Endothelial cell of umbilical vein (primary cell): ENCODE measurements at regions not wholly inside any gene's neighbourhood (a gene's known extent, or its start where the extent isn't known, plus 50 kb on each side); places are given as distances from the start of the nearest gene placed in this dataset.

Experiments used
- BruUV-seq: library from RNA; stranded (reverse); fragments of 400-500 nt; replicated peaks from 2 replicates; lab custom pipeline; 2021; lab: Mats Ljungman, UMichigan
- CTCF ChIA-PET: fragments of 300-600, 350-600 bp; sonication (Branson Sonifier 250); formaldehyde crosslinking; loops from one replicate; lab custom pipeline; 2021; ENCODE audit warnings: antibody characterized with exemption, inconsistent platforms; lab: Charles Lee
- POLR2A ChIA-PET: fragments of 300-600, 350-600 bp; sonication (Branson Sonifier 250); formaldehyde crosslinking; loops from one replicate; lab custom pipeline; 2021; ENCODE audit warnings: antibody characterized with exemption, inconsistent platforms; lab: Charles Lee
- DNase-seq: peaks from one replicate; pipeline ENCODE4 v3.0.0-alpha.2; 2011; ENCODE audit warnings: low read depth, low spot score
- FAIRE-seq: peaks from 2 replicates; lab custom pipeline; 2011; peaks lifted over from hg19 to GRCh38; lab: Jason Lieb, UNC
- H2AFZ ChIP-seq: 2 replicates; pipeline ENCODE4 v1.6.0; 2012; ENCODE audit warnings: low read depth, low read length, control low read depth, inconsistent platforms
- H3K27ac ChIP-seq: 2 replicates; pipeline ENCODE4 v1.5.1; 2011; ENCODE audit warnings: low read depth, mild to moderate bottlenecking, control low read depth, low read length, moderate library complexity; ENCODE audit not compliant: insufficient read depth
- H3K27me3 ChIP-seq, 2 experiments: 2 replicates each; pipeline versions ENCODE4 v1.6.0 to v1.6.1; 2011; ENCODE audit warnings: low read length in 2 of 2, mixed read lengths in 1 of 2; ENCODE audit not compliant: control insufficient read depth in 2 of 2, insufficient read depth in 2 of 2
- H3K36me3 ChIP-seq, 2 experiments: 2 replicates in 1 of 2; 3 replicates in 1 of 2; pipeline ENCODE4 v1.5.1; 2011; ENCODE audit warnings: low read length in 2 of 2, mild to moderate bottlenecking in 1 of 2, moderate library complexity in 1 of 2; ENCODE audit not compliant: control insufficient read depth in 2 of 2, insufficient read depth in 2 of 2; ENCODE audit errors: extremely low read depth in 1 of 2
- H3K4me1 ChIP-seq: 3 replicates; pipeline ENCODE4 v1.5.1; 2011; ENCODE audit warnings: mild to moderate bottlenecking, low read length; ENCODE audit not compliant: control insufficient read depth, insufficient read depth; ENCODE audit errors: extremely low read depth
- H3K4me2 ChIP-seq: 2 replicates; pipeline ENCODE4 v1.6.1; 2011; ENCODE audit warnings: low read length, control low read depth, mixed read lengths; ENCODE audit not compliant: insufficient read depth
- H3K4me3 ChIP-seq, 3 experiments: fragments of 200-600 bp in 1 of 3; sonication (generic), shearing (Covaris generic) in 1 of 3; replicated peaks in 1 of 3; 2 replicates each; pipeline ENCODE4 v1.5.1; 2011 to 2016; ENCODE audit warnings: control low read depth in 3 of 3, low read length in 3 of 3, mild to moderate bottlenecking in 2 of 3, inconsistent platforms in 1 of 3, low read depth in 1 of 3, moderate library complexity in 1 of 3; ENCODE audit not compliant: insufficient read depth in 1 of 3
- H3K79me2 ChIP-seq: 2 replicates; pipeline ENCODE4 v1.6.0; 2012; ENCODE audit warnings: low read length, inconsistent platforms; ENCODE audit not compliant: control insufficient read depth, insufficient read depth
- H3K9ac ChIP-seq: replicated peaks from 2 replicates; pipeline ENCODE3; 2011; ENCODE audit warnings: low read length, control low read depth; ENCODE audit not compliant: insufficient read depth; ENCODE audit errors: extremely low read depth
- H3K9me1 ChIP-seq: replicated peaks from 3 replicates; pipeline ENCODE4 v1.6.0; 2011; ENCODE audit warnings: mild to moderate bottlenecking, low read length; ENCODE audit not compliant: control insufficient read depth, insufficient read depth; ENCODE audit errors: extremely low read depth
- H3K9me3 ChIP-seq: replicated peaks from 2 replicates; pipeline ENCODE4 v1.5.1; 2012; ENCODE audit warnings: low read length, inconsistent platforms; ENCODE audit not compliant: control insufficient read depth, insufficient read depth
- H4K20me1 ChIP-seq: replicated peaks from 2 replicates; pipeline ENCODE3; 2011; ENCODE audit warnings: mild to moderate bottlenecking, low read length; ENCODE audit not compliant: control insufficient read depth, insufficient read depth; ENCODE audit errors: extremely low read depth
- CTCF ChIP-seq, 2 donors: IDR thresholded peaks; 1 replicate in 1 of 2; 2 replicates in 1 of 2; pipeline ENCODE4 v1.5.1; 2011; ENCODE audit warnings: low read length in 2 of 2, mild to moderate bottlenecking in 2 of 2, moderate library complexity in 2 of 2, control low read depth in 1 of 2, inconsistent platforms in 1 of 2, low read depth in 1 of 2; ENCODE audit not compliant: insufficient read depth in 1 of 2; ENCODE audit errors: extremely low read depth in 1 of 2
- EZH2 ChIP-seq: IDR thresholded peaks from 2 replicates; pipeline ENCODE4 v1.6.1; 2012; ENCODE audit warnings: borderline replicate concordance, low read depth, mild to moderate bottlenecking, moderate library complexity, low read length, inconsistent platforms; ENCODE audit not compliant: severe bottlenecking
- FOS ChIP-seq: IDR thresholded peaks from 2 replicates; pipeline ENCODE4 v1.6.1; 2011; ENCODE audit warnings: mild to moderate bottlenecking, low read length, moderate library complexity, borderline replicate concordance; ENCODE audit not compliant: insufficient read depth
- GATA2 ChIP-seq: IDR thresholded peaks from 2 replicates; pipeline ENCODE4 v1.7.0; 2011; ENCODE audit warnings: low read depth, mild to moderate bottlenecking, moderate library complexity, mixed read lengths, low read length; ENCODE audit not compliant: insufficient read length, insufficient read depth
- JUN ChIP-seq: IDR thresholded peaks from 2 replicates; pipeline ENCODE4 v1.6.1; 2011; ENCODE audit warnings: borderline replicate concordance, low read depth; ENCODE audit not compliant: insufficient read length, insufficient read depth
- MAX ChIP-seq: IDR thresholded peaks from 2 replicates; pipeline ENCODE4 v1.6.1; 2011; ENCODE audit not compliant: insufficient read depth, insufficient read length
- MYC ChIP-seq: IDR thresholded peaks from one replicate; pipeline ENCODE4 v1.6.1; 2011; ENCODE audit warnings: mild to moderate bottlenecking, low read depth, low read length
- POLR2A ChIP-seq: IDR thresholded peaks from 2 replicates; pipeline ENCODE4 v1.6.1; 2012; ENCODE audit warnings: low read depth, mild to moderate bottlenecking, control low read depth, low read length
- POLR2AphosphoS5 ChIP-seq: IDR thresholded peaks from 2 replicates; pipeline ENCODE4 v1.6.1; 2012; ENCODE audit warnings: low read depth, mild to moderate bottlenecking, control low read depth, low read length, moderate library complexity; ENCODE audit not compliant: insufficient read depth
- dilution Hi-C: fragments of 300-500 bp; cut with MboI; formaldehyde crosslinking; loops from one replicate; pipeline ENCODE4 v1.15.0; 2019; ENCODE audit warnings: low sequenced_read_pairs; ENCODE audit not compliant: extremely low pct_ligation_motif_present
- intact Hi-C: fragments of 100-400 bp; cut with micrococcal nuclease; formaldehyde crosslinking; loops from one replicate; pipeline ENCODE4 v1.10.0; 2022

GRCh38 chr2:207240649-207241048, 74.9 kb upstream of the KLF7 start:
- H3K4me1 ChIP-seq, result peaks cover 9% of the 10 kb centered on the region
- no peak overlapping the region for H2AFZ ChIP-seq
- CTCF ChIA-PET, result interaction anchor here (1.1 to 1.7 kb wide), 3 partner anchors 9 to 232 kb away, joined by 3 to 5 read pairs (median 3); no protein-coding TSS in a partner anchor
- POLR2A ChIA-PET, result no interaction called here
- FAIRE-seq (no peak), DNase-seq (no peak)
- no peak overlapping the region for H3K4me2 ChIP-seq
- dilution Hi-C loops (no loop called here), intact Hi-C loops (no loop called here)
- H3K9me1 ChIP-seq, result no peaks in the 10 kb centered on the region
- H3K9ac ChIP-seq, result no peak overlapping the region
- no peak for TF ChIP-seq MYC
- TF ChIP-seq CTCF (IDR thresholded peaks at IDR 0.05; ENCODE audit: extremely low read depth in 1 of 2, insufficient read depth in 1 of 2, low read depth in 1 of 2, low read length in 2 of 2), result no peak
- no peak for TF ChIP-seq POLR2A
- no peak for TF ChIP-seq EZH2
- TF ChIP-seq FOS, result no peak
- no peak for TF ChIP-seq POLR2AphosphoS5
- no peak for TF ChIP-seq JUN
- TF ChIP-seq MAX, result no peak
- no peak for TF ChIP-seq GATA2
- H3K36me3 ChIP-seq, result no peaks in the 10 kb centered on the region
- H3K27me3 ChIP-seq, result no peaks in the 10 kb centered on the region
- H3K79me2 ChIP-seq, result no peaks in the 10 kb centered on the region
- BruUV-seq, result no TSS peak
- no peaks in the 10 kb centered on the region for H4K20me1 ChIP-seq
- no peaks in the 10 kb centered on the region for H3K9me3 ChIP-seq
- H3K27ac ChIP-seq, result no peak overlapping the region
- H3K4me3 ChIP-seq, result no peak overlapping the region
